ENCODE measurements at regions not wholly inside any gene's neighbourhood (a gene's known extent, or its start where the extent isn't known, plus 50 kb on each side); places are given as distances from the start of the nearest gene placed in this dataset.
"Not testable (repeated sequence)": the region's sequence is repeated elsewhere in the genome, so short reads cannot be mapped to it uniquely, and the experiment has no call there.

DNA sequence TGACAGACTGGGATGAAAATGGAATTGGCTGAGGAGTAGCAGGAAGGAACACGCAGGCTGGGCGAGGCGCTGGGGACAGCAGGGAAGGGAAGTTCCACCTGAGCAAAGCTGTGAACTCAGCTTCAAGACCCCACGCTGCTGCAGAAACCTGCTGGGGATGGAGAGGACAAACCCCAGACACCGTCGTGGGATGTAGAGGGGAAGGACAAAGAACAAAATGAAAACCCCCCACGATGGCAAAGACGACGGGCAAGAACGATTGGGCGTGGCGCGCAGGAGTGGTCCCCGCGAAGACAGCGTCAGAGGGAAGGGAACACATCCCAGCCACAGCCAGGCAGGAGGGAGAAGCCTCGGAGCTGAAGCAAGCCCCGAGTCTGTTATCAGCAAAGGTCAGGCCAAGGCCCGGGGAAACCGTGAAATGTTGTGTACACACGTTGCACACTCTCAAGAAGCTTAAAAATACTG is 222.9 kb downstream of the NDUFA10 start:
- no peak for DNase-seq (ENCODE audit: extremely low spot score)
- TF ChIP-seq, protein P1, sequence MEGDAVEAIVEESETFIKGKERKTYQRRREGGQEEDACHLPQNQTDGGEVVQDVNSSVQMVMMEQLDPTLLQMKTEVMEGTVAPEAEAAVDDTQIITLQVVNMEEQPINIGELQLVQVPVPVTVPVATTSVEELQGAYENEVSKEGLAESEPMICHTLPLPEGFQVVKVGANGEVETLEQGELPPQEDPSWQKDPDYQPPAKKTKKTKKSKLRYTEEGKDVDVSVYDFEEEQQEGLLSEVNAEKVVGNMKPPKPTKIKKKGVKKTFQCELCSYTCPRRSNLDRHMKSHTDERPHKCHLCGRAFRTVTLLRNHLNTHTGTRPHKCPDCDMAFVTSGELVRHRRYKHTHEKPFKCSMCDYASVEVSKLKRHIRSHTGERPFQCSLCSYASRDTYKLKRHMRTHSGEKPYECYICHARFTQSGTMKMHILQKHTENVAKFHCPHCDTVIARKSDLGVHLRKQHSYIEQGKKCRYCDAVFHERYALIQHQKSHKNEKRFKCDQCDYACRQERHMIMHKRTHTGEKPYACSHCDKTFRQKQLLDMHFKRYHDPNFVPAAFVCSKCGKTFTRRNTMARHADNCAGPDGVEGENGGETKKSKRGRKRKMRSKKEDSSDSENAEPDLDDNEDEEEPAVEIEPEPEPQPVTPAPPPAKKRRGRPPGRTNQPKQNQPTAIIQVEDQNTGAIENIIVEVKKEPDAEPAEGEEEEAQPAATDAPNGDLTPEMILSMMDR (IDR thresholded peaks at IDR 0.05; ENCODE audit: control extremely low read depth, extremely low read depth, low read depth, missing control alignments): no peak
- POLR2A ChIA-PET: no interaction called here
- CTCF ChIA-PET: no interaction called here

- DNase-seq (ENCODE audit: extremely low spot score): no peak
- TF ChIP-seq, protein P1 (IDR thresholded peaks at IDR 0.05; ENCODE audit: control extremely low read depth, extremely low read depth, low read depth, missing control alignments): no peak
- ChIA-PET CTCF (no interaction called here), POLR2A (no interaction called here)
Measured at GRCh38 chr2:239801404-239802184, 223.5 kb downstream of the NDUFA10 start.

GRCh38 chr2:239800785-239801386 is 224.3 kb downstream of the NDUFA10 start:
- POLR2A ChIA-PET: no interaction called here
- CTCF ChIA-PET: no interaction called here
- TF ChIP-seq, protein P1 (IDR thresholded peaks at IDR 0.05; ENCODE audit: control extremely low read depth, extremely low read depth, low read depth, missing control alignments): no peak
- DNase-seq (ENCODE audit: extremely low spot score): no peak

- no peak for DNase-seq (ENCODE audit: extremely low spot score)
- ChIA-PET CTCF (no interaction called here), POLR2A (interaction anchor here (0.6 kb wide), 1 partner anchor 192 kb away, joined by 3 read pairs; no protein-coding TSS in a partner anchor)
- TF ChIP-seq, protein P1 (IDR thresholded peaks at IDR 0.05; ENCODE audit: control extremely low read depth, extremely low read depth, low read depth, missing control alignments): no peak
Measured at GRCh38 chr2:239797316-239797715, 227.8 kb downstream of the NDUFA10 start.

GRCh38 chr2:239795761-239796160 is 229.4 kb downstream of the NDUFA10 start:
- DNase-seq (ENCODE audit: extremely low spot score); POLR2A ChIA-PET; CTCF ChIA-PET: not testable (repeated sequence)

DNA sequence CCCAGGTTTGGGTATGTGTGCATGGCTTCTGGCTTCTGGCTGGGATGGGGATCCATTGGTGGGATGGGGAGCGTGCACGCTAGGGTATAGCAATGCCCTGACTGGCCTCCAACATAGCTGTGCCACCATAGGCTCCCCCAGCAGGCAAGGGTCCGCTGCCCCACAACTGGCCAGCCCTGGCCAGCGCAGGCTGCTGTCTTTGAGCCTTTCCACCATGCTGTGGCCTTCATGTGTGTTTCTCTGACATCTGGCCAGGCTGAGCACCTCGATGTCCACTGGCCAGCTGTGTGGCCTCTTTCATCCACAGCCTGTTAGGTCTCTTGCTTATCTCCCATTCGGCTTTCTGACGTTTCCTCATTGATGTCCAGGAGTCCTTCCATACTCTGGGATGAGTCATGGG is 231.3 kb downstream of the NDUFA10 start:
- ChIA-PET POLR2A (no interaction called here), CTCF (no interaction called here)
- TF ChIP-seq, protein P1 (IDR thresholded peaks at IDR 0.05; ENCODE audit: control extremely low read depth, extremely low read depth, low read depth, missing control alignments): no peak
- DNase-seq (ENCODE audit: extremely low spot score): no peak

DNA sequence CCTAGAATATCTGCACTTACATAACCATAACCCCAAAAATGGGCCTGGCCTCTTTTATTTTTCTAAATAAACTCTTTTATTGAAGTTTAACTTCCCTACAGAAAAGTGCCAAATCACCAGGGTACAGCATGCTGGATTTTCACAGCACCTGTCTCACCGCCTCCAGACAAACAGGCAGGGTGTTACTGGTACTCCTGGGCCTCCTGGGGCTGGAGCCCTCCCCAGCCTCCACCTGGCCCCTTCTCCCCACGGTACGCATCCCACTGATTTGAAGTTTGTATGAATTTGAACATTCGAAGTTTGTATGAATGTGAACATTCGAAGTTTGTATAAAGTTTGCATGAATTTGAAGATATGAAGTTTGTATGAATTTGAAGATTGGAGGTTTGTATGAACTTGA is 232.1 kb downstream of the NDUFA10 start:
- no peak for DNase-seq (ENCODE audit: extremely low spot score)
- CTCF ChIA-PET: no interaction called here
- POLR2A ChIA-PET: no interaction called here
- TF ChIP-seq, protein P1 (IDR thresholded peaks at IDR 0.05; ENCODE audit: control extremely low read depth, extremely low read depth, low read depth, missing control alignments): no peak

All from GM10248 (cell line).